K562 (cell line): ENCODE measurements at regions not wholly inside any gene's neighbourhood (a gene's known extent, or its start where the extent isn't known, plus 50 kb on each side); places are given as distances from the start of the nearest gene placed in this dataset.

Experiments used
- ATAC-seq: fragments of 200-7000 bp; cut with Tn5 transposase; 3 replicates; pipeline ENCODE4 v1.9.1; 2020; ENCODE audit warnings: moderate library complexity
- BruUV-seq: library from RNA; stranded (reverse); fragments of 400-500 nt; replicated peaks from 2 replicates; lab custom pipeline; 2021; lab: Mats Ljungman, UMichigan
- CTCF ChIA-PET: fragments of 300-600 bp; formaldehyde crosslinking; extraction: SDS; loops from one replicate; lab custom pipeline; 2021; ENCODE audit warnings: low intra/inter-chr PET ratio; lab: Yijun Ruan, JAX
- POLR2A ChIA-PET: fragments of 300-600, 350-650 bp; sonication (Branson Sonifier 250); formaldehyde crosslinking; extraction: SDS; loops from one replicate; lab custom pipeline; 2021; ENCODE audit warnings: antibody characterized with exemption, inconsistent platforms; lab: Yijun Ruan, JAX
- DNase-seq, 4 experiments: peaks; one replicate each; pipeline versions ENCODE4 v3.0.0 to v3.0.0-alpha.2; 2011 to 2018; ENCODE audit warnings: low spot score in 3 of 4, mixed read lengths in 3 of 4; ENCODE audit errors: extremely low read depth in 1 of 4
- FAIRE-seq: peaks from 2 replicates; lab custom pipeline; 2011; peaks lifted over from hg19 to GRCh38; lab: Jason Lieb, UNC
- H2AFZ ChIP-seq: 2 replicates; pipeline ENCODE4 v1.6.0; 2011; ENCODE audit warnings: low read depth, low read length, control low read depth, inconsistent platforms
- H3K27ac ChIP-seq: fragments of 200-600 bp; 3 replicates; pipeline ENCODE4 v1.8.0; 2011; ENCODE audit warnings: low read depth, mild to moderate bottlenecking, control low read depth, inconsistent platforms, low read length, moderate library complexity, mixed read lengths; ENCODE audit errors: extremely low read depth
- H3K27me3 ChIP-seq, 2 experiments: fragments of 300-600 bp in 1 of 2; 2 replicates in 1 of 2; 3 replicates in 1 of 2; pipeline versions ENCODE4 v1.6.0 to v1.8.0; 2011; ENCODE audit warnings: inconsistent platforms in 2 of 2, low read length in 2 of 2, mild to moderate bottlenecking in 1 of 2, mixed read lengths in 1 of 2, moderate library complexity in 1 of 2; ENCODE audit not compliant: control insufficient read depth in 2 of 2, insufficient read depth in 2 of 2
- H3K36me3 ChIP-seq: fragments of 300-600 bp; 3 replicates; pipeline ENCODE4 v1.8.0; 2011; ENCODE audit warnings: mild to moderate bottlenecking, low read length, inconsistent platforms; ENCODE audit not compliant: control insufficient read depth, insufficient read depth
- H3K4me1 ChIP-seq, 2 experiments: fragments of 200-600 bp in 1 of 2; replicated peaks in 1 of 2; 2 replicates in 1 of 2; 3 replicates in 1 of 2; pipeline versions ENCODE4 v1.5.1 to v1.8.0; 2011; ENCODE audit warnings: inconsistent platforms in 2 of 2, low read length in 2 of 2, mild to moderate bottlenecking in 1 of 2, mixed read lengths in 1 of 2, moderate library complexity in 1 of 2; ENCODE audit not compliant: control insufficient read depth in 2 of 2, insufficient read depth in 2 of 2
- H3K4me2 ChIP-seq: 2 replicates; pipeline ENCODE4 v1.6.1; 2011; ENCODE audit warnings: low read length, control low read depth, inconsistent platforms, mixed read lengths; ENCODE audit not compliant: insufficient read depth
- H3K4me3 ChIP-seq: fragments of 200-600 bp; sonication (generic), shearing (Covaris generic); 2 replicates; pipeline ENCODE4 v1.5.1; 2016; ENCODE audit warnings: control low read depth, inconsistent platforms
- H3K79me2 ChIP-seq: fragments of 200-600 bp; 3 replicates; pipeline ENCODE4 v1.8.0; 2011; ENCODE audit warnings: low read length, inconsistent platforms; ENCODE audit not compliant: control insufficient read depth, insufficient read depth
- H3K9ac ChIP-seq, 2 experiments: 2 replicates each; pipeline versions ENCODE4 v1.6.0 to v1.6.1; 2011; ENCODE audit warnings: low read depth in 2 of 2, low read length in 2 of 2, control low read depth in 1 of 2, inconsistent platforms in 1 of 2, mild to moderate bottlenecking in 1 of 2, mixed read lengths in 1 of 2; ENCODE audit not compliant: insufficient read depth in 1 of 2
- H3K9me1 ChIP-seq: one replicate; pipeline ENCODE4 v1.6.0; 2011; ENCODE audit warnings: inconsistent platforms, mild to moderate bottlenecking, low read length, moderate library complexity; ENCODE audit not compliant: control insufficient read depth, insufficient read depth
- H3K9me3 ChIP-seq: replicated peaks from 2 replicates; pipeline ENCODE4 v1.5.1; 2011; ENCODE audit warnings: low read depth, low read length, inconsistent platforms; ENCODE audit not compliant: control insufficient read depth, insufficient read depth
- H4K20me1 ChIP-seq: replicated peaks from 2 replicates; pipeline ENCODE4 v1.6.1; 2011; ENCODE audit warnings: low read length, inconsistent platforms, mixed read lengths; ENCODE audit not compliant: control insufficient read depth, insufficient read depth
- BCL6 ChIP-seq: fragments of 250-450 bp; sonication (Bioruptor Pico); IDR thresholded peaks from 2 replicates; pipeline ENCODE4 v1.4.0; 2020
- CREM ChIP-seq: IDR thresholded peaks from 2 replicates; pipeline ENCODE4 v1.6.1; 2014; ENCODE audit warnings: antibody characterized with exemption, low read depth
- E2F3 ChIP-seq: fragments of 250-450 bp; sonication (Bioruptor Pico); IDR thresholded peaks from 2 replicates; pipeline ENCODE4 v1.4.0; 2020; ENCODE audit warnings: mild to moderate bottlenecking
- ETS2 ChIP-seq: IDR thresholded peaks from 2 replicates; pipeline ENCODE4 v1.6.1; 2016; ENCODE audit warnings: borderline replicate concordance, missing genetic modification characterization, mild to moderate bottlenecking, moderate library complexity, missing compliant biosample characterization; ENCODE audit not compliant: poor library complexity, severe bottlenecking
- MEIS2 ChIP-seq: fragments of 450-650 bp; IDR thresholded peaks from 2 replicates; pipeline ENCODE4 v1.6.1; 2014; ENCODE audit warnings: mild to moderate bottlenecking; ENCODE audit not compliant: partially characterized antibody
- POU5F1 ChIP-seq: fragments of 150-350 bp; IDR thresholded peaks from 2 replicates; pipeline ENCODE4 v1.6.1; 2014; ENCODE audit warnings: borderline replicate concordance, low read length, low read depth, mild to moderate bottlenecking; ENCODE audit not compliant: partially characterized antibody
- PRMT5 ChIP-seq: sonication (generic); formaldehyde crosslinking; IDR thresholded peaks from 2 replicates; pipeline ENCODE4 v1.5.0; 2020; ENCODE audit warnings: missing genetic modification reagents
- TAF1 ChIP-seq: IDR thresholded peaks from 2 replicates; pipeline ENCODE4 v1.6.1; 2011; ENCODE audit warnings: mild to moderate bottlenecking, low read length, moderate library complexity; ENCODE audit not compliant: insufficient read depth, control insufficient read depth, severe bottlenecking; ENCODE audit errors: extremely low read depth
- ZNF140 ChIP-seq: fragments of 250-450 bp; sonication (Bioruptor Pico); IDR thresholded peaks from 2 replicates; pipeline ENCODE4 v1.8.0; 2021; ENCODE audit warnings: moderate library complexity, mild to moderate bottlenecking, inconsistent platforms
- ZNF212 ChIP-seq: fragments of 450-650 bp; formaldehyde crosslinking; IDR thresholded peaks from 2 replicates; pipeline ENCODE4 v1.4.0; 2020; ENCODE audit warnings: mild to moderate bottlenecking
- ZNF232 ChIP-seq: sonication (generic); formaldehyde crosslinking; IDR thresholded peaks from 2 replicates; pipeline ENCODE4 v1.8.0; 2022; ENCODE audit warnings: mild to moderate bottlenecking, missing genetic modification reagents
- WGBS: fragments of 100-300 bp; shearing (Covaris generic); methylation state at CpG from one replicate; pipeline ENCODE4 v1.1.6; 2016; ENCODE audit warnings: low coverage, mixed read lengths; ENCODE audit not compliant: insufficient coverage; ENCODE audit errors: missing lambda C conversion rate; 5-methylcytosine and 5-hydroxymethylcytosine counted together
- in situ Hi-C: fragments of 300-500 bp; cut with MboI; formaldehyde crosslinking; loops from 4 replicates; pipeline ENCODE4 v1.15.0; 2018; ENCODE audit warnings: inconsistent platforms, mixed read lengths
- intact Hi-C: fragments of 100-400 bp; cut with micrococcal nuclease; formaldehyde crosslinking; loops from 2 replicates; pipeline ENCODE4 v1.14.2; 2022
- TF ChIP-seq, protein P1 (sequence below): sonication (generic); formaldehyde crosslinking; IDR thresholded peaks from 2 replicates; pipeline ENCODE4 v1.9.0; 2022; ENCODE audit warnings: mild to moderate bottlenecking, missing genetic modification reagents
- TF ChIP-seq, protein P2 (sequence below): sonication (generic); formaldehyde crosslinking; IDR thresholded peaks from 2 replicates; pipeline ENCODE4 v1.9.0; 2022; ENCODE audit warnings: mild to moderate bottlenecking, missing genetic modification reagents
- TF ChIP-seq, protein P3 (sequence below): fragments of 250-450 bp; sonication (Bioruptor Pico); IDR thresholded peaks from 2 replicates; pipeline ENCODE4 v1.4.0; 2020; ENCODE audit warnings: mild to moderate bottlenecking, moderate library complexity, borderline replicate concordance

DNA sequence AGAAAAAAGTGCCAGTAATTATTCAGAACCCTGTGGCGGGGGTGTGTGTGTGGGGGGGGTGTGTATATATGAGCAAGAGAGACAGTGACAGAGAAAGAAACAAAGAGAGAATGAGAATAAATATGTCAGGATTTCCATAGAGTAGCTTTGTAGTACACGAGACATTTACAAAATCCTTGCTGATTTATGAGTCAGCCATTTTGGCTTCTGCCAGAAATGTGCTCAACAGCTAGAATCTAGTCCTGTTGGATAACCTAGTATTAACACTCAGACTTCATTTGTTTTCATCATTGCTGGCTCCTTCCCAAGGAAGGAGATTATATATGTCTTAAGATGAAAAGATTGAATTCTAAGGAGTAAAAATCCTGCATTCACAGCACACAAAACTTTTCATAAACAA lies 140.5 kb upstream of the HNRNPA3 start:
- H3K79me2 ChIP-seq, result no peaks in the 10 kb centered on the region
- no TSS peak for BruUV-seq
- POLR2A ChIA-PET, result interaction anchor here (0.6 to 1.3 kb wide), 5 partner anchors 9 to 403 kb away, joined by 3 to 7 read pairs (median 3); no protein-coding TSS in a partner anchor
- H3K4me3 ChIP-seq, result no peak overlapping the region
- ATAC-seq (no peak), DNase-seq (no peak), FAIRE-seq (no peak)
- no peaks in the 10 kb centered on the region for H3K36me3 ChIP-seq
- H3K9ac ChIP-seq, result no peak overlapping the region
- no peak overlapping the region for H3K27ac ChIP-seq
- in situ Hi-C loops (no loop called here), intact Hi-C loops (no loop called here)
- no peak overlapping the region for H2AFZ ChIP-seq
- 2% methylated on average over 2 of the region's 2 CpGs for WGBS
- CTCF ChIA-PET, result no interaction called here
- H3K9me3 ChIP-seq, result no peaks in the 10 kb centered on the region
- H3K4me2 ChIP-seq, result no peak overlapping the region
- TF ChIP-seq POU5F1 (no peak), MEIS2 (peak; percentile 7)
- H3K9me1 ChIP-seq, result no peaks in the 10 kb centered on the region
- no peaks in the 10 kb centered on the region for H4K20me1 ChIP-seq
- no peaks in the 10 kb centered on the region for H3K4me1 ChIP-seq
- H3K27me3 ChIP-seq, result no peaks in the 10 kb centered on the region; a peak in 1 of 5 replicates

DNA sequence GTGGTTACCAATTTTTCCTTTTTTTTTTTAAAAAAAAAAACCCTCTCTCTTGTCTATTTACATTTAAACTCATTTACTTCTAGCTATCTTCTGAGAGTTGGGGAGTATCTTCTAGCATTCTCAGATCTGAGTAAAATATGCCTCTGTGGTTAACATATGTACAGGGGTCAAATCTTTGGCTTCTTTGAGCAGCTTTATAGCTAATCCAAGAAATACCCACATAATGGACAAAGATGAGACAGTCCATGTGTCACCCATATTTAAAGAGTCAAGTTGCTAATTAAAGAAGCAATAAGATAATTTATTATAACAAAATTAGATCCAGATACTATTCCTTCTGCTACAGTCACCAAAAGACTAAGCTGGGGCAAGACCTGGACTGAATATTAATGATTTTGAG lies 139.0 kb upstream of the HNRNPA3 start:
- Histone ChIP-seq H3K4me3 (no peak overlapping the region), H4K20me1 (no peaks in the 10 kb centered on the region)
- FAIRE-seq, result no peak
- TF ChIP-seq ZNF212 (CRISPR knock-in tag) (no peak), ZNF232 (no peak), PRMT5 (CRISPR knock-in tag) (no peak), CREM (no peak), ZNF140 (CRISPR knock-in tag) (no peak), TAF1 (no peak), BCL6 (no peak), ETS2 (tag) (no peak), E2F3 (CRISPR knock-in tag) (no peak)
- TF ChIP-seq, protein P1, sequence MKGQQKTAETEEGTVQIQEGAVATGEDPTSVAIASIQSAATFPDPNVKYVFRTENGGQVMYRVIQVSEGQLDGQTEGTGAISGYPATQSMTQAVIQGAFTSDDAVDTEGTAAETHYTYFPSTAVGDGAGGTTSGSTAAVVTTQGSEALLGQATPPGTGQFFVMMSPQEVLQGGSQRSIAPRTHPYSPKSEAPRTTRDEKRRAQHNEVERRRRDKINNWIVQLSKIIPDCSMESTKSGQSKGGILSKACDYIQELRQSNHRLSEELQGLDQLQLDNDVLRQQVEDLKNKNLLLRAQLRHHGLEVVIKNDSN (CRISPR knock-in tag), result no peak
- TF ChIP-seq, protein P2, sequence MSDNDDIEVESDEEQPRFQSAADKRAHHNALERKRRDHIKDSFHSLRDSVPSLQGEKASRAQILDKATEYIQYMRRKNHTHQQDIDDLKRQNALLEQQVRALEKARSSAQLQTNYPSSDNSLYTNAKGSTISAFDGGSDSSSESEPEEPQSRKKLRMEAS (CRISPR knock-in tag), result no peak
- TF ChIP-seq, protein P3, sequence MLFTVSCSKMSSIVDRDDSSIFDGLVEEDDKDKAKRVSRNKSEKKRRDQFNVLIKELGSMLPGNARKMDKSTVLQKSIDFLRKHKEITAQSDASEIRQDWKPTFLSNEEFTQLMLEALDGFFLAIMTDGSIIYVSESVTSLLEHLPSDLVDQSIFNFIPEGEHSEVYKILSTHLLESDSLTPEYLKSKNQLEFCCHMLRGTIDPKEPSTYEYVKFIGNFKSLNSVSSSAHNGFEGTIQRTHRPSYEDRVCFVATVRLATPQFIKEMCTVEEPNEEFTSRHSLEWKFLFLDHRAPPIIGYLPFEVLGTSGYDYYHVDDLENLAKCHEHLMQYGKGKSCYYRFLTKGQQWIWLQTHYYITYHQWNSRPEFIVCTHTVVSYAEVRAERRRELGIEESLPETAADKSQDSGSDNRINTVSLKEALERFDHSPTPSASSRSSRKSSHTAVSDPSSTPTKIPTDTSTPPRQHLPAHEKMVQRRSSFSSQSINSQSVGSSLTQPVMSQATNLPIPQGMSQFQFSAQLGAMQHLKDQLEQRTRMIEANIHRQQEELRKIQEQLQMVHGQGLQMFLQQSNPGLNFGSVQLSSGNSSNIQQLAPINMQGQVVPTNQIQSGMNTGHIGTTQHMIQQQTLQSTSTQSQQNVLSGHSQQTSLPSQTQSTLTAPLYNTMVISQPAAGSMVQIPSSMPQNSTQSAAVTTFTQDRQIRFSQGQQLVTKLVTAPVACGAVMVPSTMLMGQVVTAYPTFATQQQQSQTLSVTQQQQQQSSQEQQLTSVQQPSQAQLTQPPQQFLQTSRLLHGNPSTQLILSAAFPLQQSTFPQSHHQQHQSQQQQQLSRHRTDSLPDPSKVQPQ (CRISPR knock-in tag), result no peak

More for the DNA sequence above, 139.0 kb upstream of the HNRNPA3 start:
- H3K9ac ChIP-seq, result no peak overlapping the region
- H3K27me3 ChIP-seq, result no peaks in the 10 kb centered on the region; a peak in 1 of 5 replicates
- no TSS peak for BruUV-seq
- H3K27ac ChIP-seq, result no peak overlapping the region
- H3K4me2 ChIP-seq, result no peak overlapping the region
- no peaks in the 10 kb centered on the region for H3K4me1 ChIP-seq
- H2AFZ ChIP-seq, result no peak overlapping the region
- ChIA-PET POLR2A (interaction anchor here (1.3 kb wide), 1 partner anchor 10 kb away, joined by 4 read pairs; no protein-coding TSS in a partner anchor), CTCF (no interaction called here)
- H3K79me2 ChIP-seq, result no peaks in the 10 kb centered on the region
- in situ Hi-C loops (no loop called here), intact Hi-C loops (no loop called here)
- H3K9me3 ChIP-seq, result no peaks in the 10 kb centered on the region
- no peaks in the 10 kb centered on the region for H3K36me3 ChIP-seq
- no peaks in the 10 kb centered on the region for H3K9me1 ChIP-seq
- ATAC-seq (no peak), DNase-seq (no peak)
